Caco-2 (cell line): ENCODE measurements at regions not wholly inside any gene's neighbourhood (a gene's known extent, or its start where the extent isn't known, plus 50 kb on each side); places are given as distances from the start of the nearest gene placed in this dataset.

Experiments
- BruUV-seq: library from RNA; stranded (reverse); fragments of 400-500 nt; replicated peaks from 2 replicates; lab custom pipeline; 2021; lab: Mats Ljungman, UMichigan
- CTCF ChIA-PET: fragments of 300-600 bp; sonication (Branson Sonifier 250); formaldehyde crosslinking; loops from one replicate; lab custom pipeline; 2022; ENCODE audit warnings: antibody characterized with exemption; lab: Charles Lee
- POLR2A ChIA-PET: fragments of 300-600 bp; sonication (Branson Sonifier 250); formaldehyde crosslinking; loops from one replicate; lab custom pipeline; 2022; ENCODE audit warnings: antibody characterized with exemption; lab: Charles Lee
- DNase-seq, 2 experiments: peaks; one replicate each; pipeline versions ENCODE4 v3.0.0 to v3.0.0-alpha.2; 2020 to 2022
- H3K27me3 ChIP-seq: replicated peaks from 2 replicates; pipeline ENCODE4 v1.6.0; 2011; ENCODE audit warnings: low read length; ENCODE audit not compliant: control insufficient read depth, insufficient read depth
- H3K36me3 ChIP-seq: 2 replicates; pipeline ENCODE4 v1.5.1; 2011; ENCODE audit warnings: low read length; ENCODE audit not compliant: control insufficient read depth, insufficient read depth
- H3K4me1 ChIP-seq: fragments of 250-450 bp; sonication (Bioruptor Pico); 2 replicates; pipeline ENCODE4 v1.5.1; 2020; ENCODE audit warnings: mild to moderate bottlenecking
- H3K4me3 ChIP-seq: 2 replicates; pipeline ENCODE4 v1.5.1; 2011; ENCODE audit warnings: low read depth, mild to moderate bottlenecking, control low read depth, low read length
- H3K9me3 ChIP-seq: fragments of 250-450 bp; sonication (Bioruptor Pico); 2 replicates; pipeline ENCODE4 v1.5.1; 2020; ENCODE audit warnings: mild to moderate bottlenecking, moderate library complexity
- H3K27ac Mint-ChIP-seq: one replicate; pipeline ENCODE4 v1.8.0; 2022; ENCODE audit warnings: mixed read lengths; ENCODE audit not compliant: unreplicated experiment
- H3K27me3 Mint-ChIP-seq: one replicate; pipeline ENCODE4 v1.8.0; 2022; ENCODE audit warnings: mixed read lengths; ENCODE audit not compliant: insufficient read depth, unreplicated experiment
- H3K36me3 Mint-ChIP-seq: one replicate; pipeline ENCODE4 v1.8.0; 2022; ENCODE audit warnings: mild to moderate bottlenecking, mixed read lengths; ENCODE audit not compliant: insufficient read depth, unreplicated experiment
- H3K4me1 Mint-ChIP-seq: one replicate; pipeline ENCODE4 v1.8.0; 2022; ENCODE audit warnings: low read depth, mixed read lengths; ENCODE audit not compliant: unreplicated experiment
- H3K4me3 Mint-ChIP-seq: one replicate; pipeline ENCODE4 v1.8.0; 2022; ENCODE audit warnings: mild to moderate bottlenecking, moderate library complexity, mixed read lengths; ENCODE audit not compliant: unreplicated experiment
- H3K9me3 Mint-ChIP-seq: one replicate; pipeline ENCODE4 v1.8.0; 2022; ENCODE audit warnings: mixed read lengths; ENCODE audit not compliant: unreplicated experiment
- CTCF ChIP-seq, 2 experiments: fragments of 200-600 bp in 1 of 2; IDR thresholded peaks; 1 replicate in 1 of 2; 2 replicates in 1 of 2; pipeline versions ENCODE4 v1.5.1 to v1.8.0; 2011 to 2022; ENCODE audit warnings: antibody characterized with exemption in 1 of 2, control low read depth in 1 of 2, inconsistent platforms in 1 of 2, low read depth in 1 of 2, low read length in 1 of 2, mild to moderate bottlenecking in 1 of 2, moderate library complexity in 1 of 2; ENCODE audit not compliant: insufficient read depth in 1 of 2, severe bottlenecking in 1 of 2, unreplicated experiment in 1 of 2
- intact Hi-C: fragments of 100-400 bp; cut with micrococcal nuclease; formaldehyde crosslinking; loops from one replicate; pipeline ENCODE4 v1.10.0; 2022; ENCODE audit not compliant: unreplicated experiment

- H3K27ac Mint-ChIP-seq = no peak overlapping the region
- Histone ChIP-seq H3K4me1 (no peaks in the 10 kb centered on the region), H3K27me3 (no peaks in the 10 kb centered on the region), H3K4me3 (no peak overlapping the region), H3K36me3 (no peaks in the 10 kb centered on the region), H3K9me3 (no peaks in the 10 kb centered on the region)
- TF ChIP-seq CTCF (IDR thresholded peaks at IDR 0.05; ENCODE audit: insufficient read depth in 1 of 2, low read depth in 1 of 2, low read length in 1 of 2, severe bottlenecking in 1 of 2, unreplicated experiment in 1 of 2) = no peak
- CTCF ChIA-PET = no interaction called here
- H3K9me3 Mint-ChIP-seq = no peaks in the 10 kb centered on the region
- POLR2A ChIA-PET = no interaction called here
- BruUV-seq = no TSS peak
- H3K36me3 Mint-ChIP-seq = no peaks in the 10 kb centered on the region
- no peak overlapping the region for H3K4me3 Mint-ChIP-seq
- DNase-seq = no peak
- H3K4me1 Mint-ChIP-seq = no peaks in the 10 kb centered on the region
- H3K27me3 Mint-ChIP-seq = peaks cover 10% of the 10 kb centered on the region
- intact Hi-C loops = no loop called here
These were observed 284.0 kb downstream of the ETS1 start for GRCh38 chr11:128303383-128303782.

GRCh38 chr11:128302425-128303186 is 284.8 kb downstream of the ETS1 start:
- no peak for TF ChIP-seq CTCF (IDR thresholded peaks at IDR 0.05; ENCODE audit: insufficient read depth in 1 of 2, low read depth in 1 of 2, low read length in 1 of 2, severe bottlenecking in 1 of 2, unreplicated experiment in 1 of 2)
- H3K9me3 Mint-ChIP-seq = no peaks in the 10 kb centered on the region
- no peak for DNase-seq
- no peaks in the 10 kb centered on the region for H3K36me3 Mint-ChIP-seq
- no peaks in the 10 kb centered on the region for H3K27me3 ChIP-seq
- no TSS peak for BruUV-seq
- no peaks in the 10 kb centered on the region for H3K4me1 ChIP-seq
- peaks cover 9% of the 10 kb centered on the region for H3K27me3 Mint-ChIP-seq
- no peak overlapping the region for H3K27ac Mint-ChIP-seq
- ChIA-PET CTCF (no interaction called here), POLR2A (no interaction called here)
- intact Hi-C loops = no loop called here
- no peaks in the 10 kb centered on the region for H3K36me3 ChIP-seq
- no peak overlapping the region for H3K4me3 ChIP-seq
- no peaks in the 10 kb centered on the region for H3K9me3 ChIP-seq
- no peaks in the 10 kb centered on the region for H3K4me1 Mint-ChIP-seq
- no peak overlapping the region for H3K4me3 Mint-ChIP-seq

GRCh38 chr11:128301756-128302155 is 285.6 kb downstream of the ETS1 start:
- H3K27me3 Mint-ChIP-seq = peaks cover 9% of the 10 kb centered on the region
- no peaks in the 10 kb centered on the region for H3K9me3 Mint-ChIP-seq
- H3K4me3 ChIP-seq = no peak overlapping the region
- no peaks in the 10 kb centered on the region for H3K4me1 ChIP-seq
- H3K27ac Mint-ChIP-seq = no peak overlapping the region
- no peak for DNase-seq
- BruUV-seq = no TSS peak
- intact Hi-C loops = no loop called here
- TF ChIP-seq CTCF (IDR thresholded peaks at IDR 0.05; ENCODE audit: insufficient read depth in 1 of 2, low read depth in 1 of 2, low read length in 1 of 2, severe bottlenecking in 1 of 2, unreplicated experiment in 1 of 2) = no peak
- H3K27me3 ChIP-seq = no peaks in the 10 kb centered on the region
- no peak overlapping the region for H3K4me3 Mint-ChIP-seq
- H3K36me3 ChIP-seq = no peaks in the 10 kb centered on the region
- CTCF ChIA-PET = no interaction called here
- no peaks in the 10 kb centered on the region for H3K36me3 Mint-ChIP-seq
- H3K4me1 Mint-ChIP-seq = no peaks in the 10 kb centered on the region
- POLR2A ChIA-PET = no interaction called here
- no peaks in the 10 kb centered on the region for H3K9me3 ChIP-seq
